Tibial nerve (tissue), 4 donors: ENCODE measurements at regions not wholly inside any gene's neighbourhood (a gene's known extent, or its start where the extent isn't known, plus 50 kb on each side); places are given as distances from the start of the nearest gene placed in this dataset.

Experiments
- EP300 ChIP-seq, 2 donors: sonication (generic); formaldehyde crosslinking; IDR thresholded peaks; one replicate each; pipeline ENCODE4 v1.6.1; 2017; ENCODE audit warnings: antibody characterized with exemption in 2 of 2, mild to moderate bottlenecking in 1 of 2
- TF ChIP-seq, protein P1 (sequence below), 5 experiments: fragments of 200-600 bp in 3 of 5; fragments of 450-650 bp in 2 of 5; sonication (generic) in 3 of 5; IDR thresholded peaks; one replicate each; pipeline ENCODE4 v1.5.1; 2016 to 2019; ENCODE audit warnings: antibody characterized with exemption in 5 of 5, mild to moderate bottlenecking in 3 of 5, moderate library complexity in 2 of 5

DNA sequence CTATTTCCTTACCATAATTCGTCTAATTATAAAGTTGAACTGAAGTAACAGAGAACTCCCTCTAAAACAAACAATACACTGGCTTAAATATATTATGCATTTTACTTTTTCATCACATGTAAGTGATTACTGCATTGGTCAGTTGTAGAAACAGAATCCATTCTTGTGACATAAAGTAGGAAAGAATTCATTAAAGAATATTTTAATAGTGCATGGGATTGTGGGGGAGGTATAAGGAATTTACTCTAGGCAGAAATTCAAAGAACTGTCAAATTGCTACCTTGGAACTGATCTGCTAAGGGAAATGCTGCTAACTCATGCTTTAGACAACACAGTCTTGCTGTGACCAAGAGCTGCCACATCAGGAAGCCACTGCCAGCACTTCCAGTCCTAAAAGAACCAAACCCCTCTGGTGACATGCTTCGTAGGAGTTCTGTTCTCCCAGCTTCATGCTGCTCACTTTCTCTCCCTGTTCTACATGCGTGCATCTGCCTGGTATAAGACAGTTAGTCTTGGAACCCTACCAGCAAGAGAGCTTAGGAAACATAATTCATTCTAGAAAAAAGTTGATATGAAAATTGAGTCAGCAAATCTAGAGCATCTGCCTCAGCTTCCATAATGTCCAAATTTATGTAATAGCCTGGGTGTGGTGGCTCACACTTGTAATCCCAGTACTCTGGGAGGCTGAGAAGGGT, 1137.6 kb upstream of the NXPH2 start:
- TF ChIP-seq, protein P1, sequence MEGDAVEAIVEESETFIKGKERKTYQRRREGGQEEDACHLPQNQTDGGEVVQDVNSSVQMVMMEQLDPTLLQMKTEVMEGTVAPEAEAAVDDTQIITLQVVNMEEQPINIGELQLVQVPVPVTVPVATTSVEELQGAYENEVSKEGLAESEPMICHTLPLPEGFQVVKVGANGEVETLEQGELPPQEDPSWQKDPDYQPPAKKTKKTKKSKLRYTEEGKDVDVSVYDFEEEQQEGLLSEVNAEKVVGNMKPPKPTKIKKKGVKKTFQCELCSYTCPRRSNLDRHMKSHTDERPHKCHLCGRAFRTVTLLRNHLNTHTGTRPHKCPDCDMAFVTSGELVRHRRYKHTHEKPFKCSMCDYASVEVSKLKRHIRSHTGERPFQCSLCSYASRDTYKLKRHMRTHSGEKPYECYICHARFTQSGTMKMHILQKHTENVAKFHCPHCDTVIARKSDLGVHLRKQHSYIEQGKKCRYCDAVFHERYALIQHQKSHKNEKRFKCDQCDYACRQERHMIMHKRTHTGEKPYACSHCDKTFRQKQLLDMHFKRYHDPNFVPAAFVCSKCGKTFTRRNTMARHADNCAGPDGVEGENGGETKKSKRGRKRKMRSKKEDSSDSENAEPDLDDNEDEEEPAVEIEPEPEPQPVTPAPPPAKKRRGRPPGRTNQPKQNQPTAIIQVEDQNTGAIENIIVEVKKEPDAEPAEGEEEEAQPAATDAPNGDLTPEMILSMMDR (IDR thresholded peaks at IDR 0.05): no peak
- TF ChIP-seq EP300 (IDR thresholded peaks at IDR 0.05): no peak
